ENCODE measurements at regions not wholly inside any gene's neighbourhood (a gene's known extent, or its start where the extent isn't known, plus 50 kb on each side); places are given as distances from the start of the nearest gene placed in this dataset.

- ATAC-seq (ENCODE audit: low read depth) (no peak), DNase-seq (no peak)
- TF ChIP-seq, protein P1, sequence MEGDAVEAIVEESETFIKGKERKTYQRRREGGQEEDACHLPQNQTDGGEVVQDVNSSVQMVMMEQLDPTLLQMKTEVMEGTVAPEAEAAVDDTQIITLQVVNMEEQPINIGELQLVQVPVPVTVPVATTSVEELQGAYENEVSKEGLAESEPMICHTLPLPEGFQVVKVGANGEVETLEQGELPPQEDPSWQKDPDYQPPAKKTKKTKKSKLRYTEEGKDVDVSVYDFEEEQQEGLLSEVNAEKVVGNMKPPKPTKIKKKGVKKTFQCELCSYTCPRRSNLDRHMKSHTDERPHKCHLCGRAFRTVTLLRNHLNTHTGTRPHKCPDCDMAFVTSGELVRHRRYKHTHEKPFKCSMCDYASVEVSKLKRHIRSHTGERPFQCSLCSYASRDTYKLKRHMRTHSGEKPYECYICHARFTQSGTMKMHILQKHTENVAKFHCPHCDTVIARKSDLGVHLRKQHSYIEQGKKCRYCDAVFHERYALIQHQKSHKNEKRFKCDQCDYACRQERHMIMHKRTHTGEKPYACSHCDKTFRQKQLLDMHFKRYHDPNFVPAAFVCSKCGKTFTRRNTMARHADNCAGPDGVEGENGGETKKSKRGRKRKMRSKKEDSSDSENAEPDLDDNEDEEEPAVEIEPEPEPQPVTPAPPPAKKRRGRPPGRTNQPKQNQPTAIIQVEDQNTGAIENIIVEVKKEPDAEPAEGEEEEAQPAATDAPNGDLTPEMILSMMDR (IDR thresholded peaks at IDR 0.05): no peak
- Mint-ChIP-seq H3K4me1 (no peaks in the 10 kb centered on the region), H3K27me3 (peaks cover 14% of the 10 kb centered on the region), H3K27ac (no peak overlapping the region), H3K36me3 (ENCODE audit: low read depth) (no peaks in the 10 kb centered on the region), H3K4me3 (no peak overlapping the region), H3K9me3 (peaks cover 2% of the 10 kb centered on the region)
- ChIA-PET CTCF (no interaction called here), POLR2A (no interaction called here)
- intact Hi-C loops (cut with micrococcal nuclease): no loop called here
Observed at GRCh38 chr2:217671075-217671474, 331.7 kb downstream of the TNS1 start.

GRCh38 chr2:217669831-217670230 is 333.0 kb downstream of the TNS1 start:
- Mint-ChIP-seq H3K27me3 (peaks cover 21% of the 10 kb centered on the region), H3K4me1 (no peaks in the 10 kb centered on the region), H3K36me3 (ENCODE audit: low read depth) (no peaks in the 10 kb centered on the region), H3K9me3 (peaks cover 2% of the 10 kb centered on the region), H3K4me3 (no peak overlapping the region), H3K27ac (no peak overlapping the region)
- CTCF ChIA-PET: no interaction called here
- POLR2A ChIA-PET: no interaction called here
- intact Hi-C loops (cut with micrococcal nuclease): no loop called here
- DNase-seq (no peak), ATAC-seq (ENCODE audit: low read depth) (no peak)
- TF ChIP-seq, protein P1 (IDR thresholded peaks at IDR 0.05): no peak

DNA sequence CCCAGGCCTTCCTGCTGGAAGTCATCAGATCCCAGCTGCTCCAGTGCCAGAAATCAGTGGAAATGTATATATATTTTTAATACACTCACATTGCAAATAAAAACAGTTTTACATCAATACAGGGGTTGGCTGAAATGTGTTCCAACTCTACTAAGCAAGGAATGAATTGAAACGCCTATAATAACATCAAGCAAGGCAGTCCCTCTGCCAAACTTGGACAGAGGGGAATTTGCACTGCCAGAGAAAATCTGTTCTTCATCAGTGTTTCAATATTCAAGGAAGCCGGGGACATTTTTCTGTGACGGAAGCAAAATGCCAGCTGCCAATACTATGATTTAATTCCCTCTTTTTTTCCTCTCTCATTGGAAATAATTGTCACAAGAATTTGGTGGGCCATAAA is 335.3 kb downstream of the TNS1 start:
- H3K9me3 Mint-ChIP-seq: no peaks in the 10 kb centered on the region
- H3K36me3 Mint-ChIP-seq (ENCODE audit: low read depth): no peaks in the 10 kb centered on the region
- no peak for ATAC-seq (ENCODE audit: low read depth)
- H3K4me1 Mint-ChIP-seq: no peaks in the 10 kb centered on the region
- H3K27ac Mint-ChIP-seq: no peak overlapping the region
- no peak overlapping the region for H3K4me3 Mint-ChIP-seq
- intact Hi-C loops (cut with micrococcal nuclease): no loop called here
- TF ChIP-seq, protein P1 (IDR thresholded peaks at IDR 0.05): no peak
- CTCF ChIA-PET: no interaction called here
- peaks cover 28% of the 10 kb centered on the region for H3K27me3 Mint-ChIP-seq
- DNase-seq: no peak
- POLR2A ChIA-PET: no interaction called here

- Mint-ChIP-seq H3K36me3 (ENCODE audit: low read depth) (no peaks in the 10 kb centered on the region), H3K4me3 (no peak overlapping the region), H3K27me3 (peaks cover 28% of the 10 kb centered on the region), H3K4me1 (no peaks in the 10 kb centered on the region), H3K9me3 (no peaks in the 10 kb centered on the region), H3K27ac (no peak overlapping the region)
- TF ChIP-seq, protein P1 (IDR thresholded peaks at IDR 0.05): no peak
- DNase-seq (no peak), ATAC-seq (ENCODE audit: low read depth) (no peak)
- ChIA-PET POLR2A (no interaction called here), CTCF (no interaction called here)
- intact Hi-C loops (cut with micrococcal nuclease): no loop called here
Observed at GRCh38 chr2:217667035-217667434, 335.8 kb downstream of the TNS1 start.

DNA sequence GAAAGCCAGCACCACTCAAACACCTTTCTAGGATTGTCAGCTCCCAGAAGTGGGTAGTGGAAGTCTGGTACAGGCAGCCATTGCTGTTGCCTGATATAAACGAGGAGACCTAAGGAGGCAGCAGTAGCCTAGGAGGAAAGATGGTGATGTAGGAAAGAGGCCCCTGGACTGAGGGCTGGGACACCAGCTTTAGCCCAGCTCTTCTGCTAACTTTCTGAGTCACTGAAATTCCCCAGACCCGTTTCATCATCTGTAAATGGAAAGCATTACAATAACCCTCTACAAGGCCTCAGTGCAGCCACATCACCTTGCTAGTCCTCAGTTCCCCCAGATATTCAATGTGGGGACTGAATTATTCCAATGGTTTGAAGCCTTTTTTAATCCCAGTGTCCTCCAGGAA is 336.5 kb downstream of the TNS1 start:
- H3K4me3 Mint-ChIP-seq: no peak overlapping the region
- DNase-seq (no peak), ATAC-seq (ENCODE audit: low read depth) (no peak)
- H3K27ac Mint-ChIP-seq: no peak overlapping the region
- H3K4me1 Mint-ChIP-seq: peaks cover 4% of the 10 kb centered on the region
- H3K36me3 Mint-ChIP-seq (ENCODE audit: low read depth): no peaks in the 10 kb centered on the region
- H3K9me3 Mint-ChIP-seq: no peaks in the 10 kb centered on the region
- ChIA-PET CTCF (no interaction called here), POLR2A (no interaction called here)
- peaks cover 28% of the 10 kb centered on the region for H3K27me3 Mint-ChIP-seq
- intact Hi-C loops (cut with micrococcal nuclease): no loop called here
- TF ChIP-seq, protein P1 (IDR thresholded peaks at IDR 0.05): no peak

Measured in activated B cell treated with CpG ODN at 0.5 μM for 24 hours (primary cell).